Liver (tissue), 3 donors: ENCODE measurements at regions not wholly inside any gene's neighbourhood (a gene's known extent, or its start where the extent isn't known, plus 50 kb on each side); places are given as distances from the start of the nearest gene placed in this dataset.

Experiments used
- EGR1 ChIP-seq, 2 donors: IDR thresholded peaks; 2 replicates each; pipeline ENCODE4 v1.6.1; 2016 to 2018; ENCODE audit warnings: antibody characterized with exemption in 2 of 2, low read depth in 2 of 2
- JUND ChIP-seq, 2 donors: IDR thresholded peaks; 2 replicates each; pipeline ENCODE4 v1.6.1; 2016; ENCODE audit warnings: antibody characterized with exemption in 2 of 2
- RAD21 ChIP-seq, 2 donors: IDR thresholded peaks; 2 replicates each; pipeline ENCODE4 v1.6.1; 2016; ENCODE audit warnings: antibody characterized with exemption in 2 of 2, mild to moderate bottlenecking in 2 of 2
- TF ChIP-seq, protein P1 (sequence below): fragments of 150-350 bp; IDR thresholded peaks from 2 replicates; pipeline ENCODE4 v1.5.1; 2017; ENCODE audit warnings: improper control_type of control experiment, low read depth, low read length; ENCODE audit not compliant: missing input control
- TF ChIP-seq, protein P2 (sequence below): IDR thresholded peaks from 2 replicates; pipeline ENCODE4 v1.6.1; 2016; ENCODE audit warnings: antibody characterized with exemption
- TF ChIP-seq, protein P3 (sequence below): IDR thresholded peaks from 2 replicates; pipeline ENCODE4 v1.6.1; 2016; ENCODE audit warnings: antibody characterized with exemption, mild to moderate bottlenecking
- donor health status: healthy.
- donor health status: healthy.

DNA sequence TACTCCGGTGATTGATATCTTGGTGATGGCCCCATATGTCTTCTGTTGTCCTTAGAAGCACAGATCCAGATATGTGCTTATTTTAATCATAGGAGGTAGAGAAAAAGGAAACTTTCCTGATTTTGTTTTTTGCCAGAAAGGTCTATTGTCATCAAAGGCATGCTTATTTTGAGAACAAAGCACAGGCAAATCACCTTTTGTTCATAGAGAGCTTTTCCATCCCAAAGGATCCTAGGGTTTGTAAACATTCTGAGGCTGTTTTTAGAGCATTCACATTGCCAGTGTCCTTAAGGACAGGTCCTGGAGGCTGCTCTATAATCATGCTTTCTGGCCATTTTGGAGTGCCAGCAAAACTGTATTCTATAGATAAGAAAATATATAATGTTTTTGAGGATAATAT is 148.5 kb upstream of the SEL1L start:
- TF ChIP-seq, protein P1, sequence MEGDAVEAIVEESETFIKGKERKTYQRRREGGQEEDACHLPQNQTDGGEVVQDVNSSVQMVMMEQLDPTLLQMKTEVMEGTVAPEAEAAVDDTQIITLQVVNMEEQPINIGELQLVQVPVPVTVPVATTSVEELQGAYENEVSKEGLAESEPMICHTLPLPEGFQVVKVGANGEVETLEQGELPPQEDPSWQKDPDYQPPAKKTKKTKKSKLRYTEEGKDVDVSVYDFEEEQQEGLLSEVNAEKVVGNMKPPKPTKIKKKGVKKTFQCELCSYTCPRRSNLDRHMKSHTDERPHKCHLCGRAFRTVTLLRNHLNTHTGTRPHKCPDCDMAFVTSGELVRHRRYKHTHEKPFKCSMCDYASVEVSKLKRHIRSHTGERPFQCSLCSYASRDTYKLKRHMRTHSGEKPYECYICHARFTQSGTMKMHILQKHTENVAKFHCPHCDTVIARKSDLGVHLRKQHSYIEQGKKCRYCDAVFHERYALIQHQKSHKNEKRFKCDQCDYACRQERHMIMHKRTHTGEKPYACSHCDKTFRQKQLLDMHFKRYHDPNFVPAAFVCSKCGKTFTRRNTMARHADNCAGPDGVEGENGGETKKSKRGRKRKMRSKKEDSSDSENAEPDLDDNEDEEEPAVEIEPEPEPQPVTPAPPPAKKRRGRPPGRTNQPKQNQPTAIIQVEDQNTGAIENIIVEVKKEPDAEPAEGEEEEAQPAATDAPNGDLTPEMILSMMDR = no peak
- TF ChIP-seq, protein P2, sequence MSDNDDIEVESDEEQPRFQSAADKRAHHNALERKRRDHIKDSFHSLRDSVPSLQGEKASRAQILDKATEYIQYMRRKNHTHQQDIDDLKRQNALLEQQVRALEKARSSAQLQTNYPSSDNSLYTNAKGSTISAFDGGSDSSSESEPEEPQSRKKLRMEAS = no peak
- no peak for TF ChIP-seq JUND (IDR thresholded peaks at IDR 0.05)
- TF ChIP-seq, protein P3, sequence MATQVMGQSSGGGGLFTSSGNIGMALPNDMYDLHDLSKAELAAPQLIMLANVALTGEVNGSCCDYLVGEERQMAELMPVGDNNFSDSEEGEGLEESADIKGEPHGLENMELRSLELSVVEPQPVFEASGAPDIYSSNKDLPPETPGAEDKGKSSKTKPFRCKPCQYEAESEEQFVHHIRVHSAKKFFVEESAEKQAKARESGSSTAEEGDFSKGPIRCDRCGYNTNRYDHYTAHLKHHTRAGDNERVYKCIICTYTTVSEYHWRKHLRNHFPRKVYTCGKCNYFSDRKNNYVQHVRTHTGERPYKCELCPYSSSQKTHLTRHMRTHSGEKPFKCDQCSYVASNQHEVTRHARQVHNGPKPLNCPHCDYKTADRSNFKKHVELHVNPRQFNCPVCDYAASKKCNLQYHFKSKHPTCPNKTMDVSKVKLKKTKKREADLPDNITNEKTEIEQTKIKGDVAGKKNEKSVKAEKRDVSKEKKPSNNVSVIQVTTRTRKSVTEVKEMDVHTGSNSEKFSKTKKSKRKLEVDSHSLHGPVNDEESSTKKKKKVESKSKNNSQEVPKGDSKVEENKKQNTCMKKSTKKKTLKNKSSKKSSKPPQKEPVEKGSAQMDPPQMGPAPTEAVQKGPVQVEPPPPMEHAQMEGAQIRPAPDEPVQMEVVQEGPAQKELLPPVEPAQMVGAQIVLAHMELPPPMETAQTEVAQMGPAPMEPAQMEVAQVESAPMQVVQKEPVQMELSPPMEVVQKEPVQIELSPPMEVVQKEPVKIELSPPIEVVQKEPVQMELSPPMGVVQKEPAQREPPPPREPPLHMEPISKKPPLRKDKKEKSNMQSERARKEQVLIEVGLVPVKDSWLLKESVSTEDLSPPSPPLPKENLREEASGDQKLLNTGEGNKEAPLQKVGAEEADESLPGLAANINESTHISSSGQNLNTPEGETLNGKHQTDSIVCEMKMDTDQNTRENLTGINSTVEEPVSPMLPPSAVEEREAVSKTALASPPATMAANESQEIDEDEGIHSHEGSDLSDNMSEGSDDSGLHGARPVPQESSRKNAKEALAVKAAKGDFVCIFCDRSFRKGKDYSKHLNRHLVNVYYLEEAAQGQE = no peak
- TF ChIP-seq EGR1 (IDR thresholded peaks at IDR 0.05; ENCODE audit: low read depth in 2 of 2) = no peak
- TF ChIP-seq RAD21 (IDR thresholded peaks at IDR 0.05) = no peak
